Fibroblast of the aortic adventitia (primary cell): ENCODE measurements at regions not wholly inside any gene's neighbourhood (a gene's known extent, or its start where the extent isn't known, plus 50 kb on each side); places are given as distances from the start of the nearest gene placed in this dataset.

Experiments used
- DNase-seq: peaks from one replicate; pipeline ENCODE4 v3.0.0-alpha.2; 2010; ENCODE audit warnings: low read depth
- H3K4me3 ChIP-seq: 2 replicates; pipeline ENCODE4 v1.5.1; 2011; ENCODE audit warnings: low read depth, mild to moderate bottlenecking, control low read depth, low read length, moderate library complexity
- CTCF ChIP-seq: IDR thresholded peaks from 2 replicates; pipeline ENCODE4 v1.5.1; 2011; ENCODE audit warnings: mild to moderate bottlenecking, low read length, control low read depth, inconsistent platforms; ENCODE audit not compliant: insufficient read depth

GRCh38 chr9:16303506-16303905 is 567.0 kb downstream of the BNC2 start:
- no peak for TF ChIP-seq CTCF
- no peak overlapping the region for H3K4me3 ChIP-seq
- DNase-seq, result no peak

GRCh38 chr9:16304301-16304700 is 566.2 kb downstream of the BNC2 start:
- no peak for DNase-seq
- no peak overlapping the region for H3K4me3 ChIP-seq
- no peak for TF ChIP-seq CTCF

- no peak for TF ChIP-seq CTCF
- DNase-seq, result no peak
- no peak overlapping the region for H3K4me3 ChIP-seq
Measured at GRCh38 chr9:16306586-16306985, 563.9 kb downstream of the BNC2 start.

- no peak for DNase-seq
- H3K4me3 ChIP-seq, result no peak overlapping the region
- TF ChIP-seq CTCF, result no peak
Measured at GRCh38 chr9:16307626-16308195, 562.8 kb downstream of the BNC2 start.

- no peak overlapping the region for H3K4me3 ChIP-seq
- no peak for TF ChIP-seq CTCF
- no peak for DNase-seq
Measured at GRCh38 chr9:16308645-16309044, 561.8 kb downstream of the BNC2 start.

- no peak for TF ChIP-seq CTCF
- DNase-seq, result no peak
- H3K4me3 ChIP-seq, result no peak overlapping the region
Measured at GRCh38 chr9:16309082-16309468, 561.4 kb downstream of the BNC2 start.

GRCh38 chr9:16309469-16310271 is 560.8 kb downstream of the BNC2 start:
- DNase-seq, result peak; percentile 76
- H3K4me3 ChIP-seq, result no peak overlapping the region
- TF ChIP-seq CTCF, result no peak
